Fibroblast of lung (primary cell): ENCODE measurements at regions not wholly inside any gene's neighbourhood (a gene's known extent, or its start where the extent isn't known, plus 50 kb on each side); places are given as distances from the start of the nearest gene placed in this dataset.

Experiments
- DNase-seq, 2 donors: peaks; one replicate each; pipeline versions ENCODE4 v3.0.0 to v3.0.0-alpha.2; 2010; ENCODE audit warnings: low read depth in 2 of 2
- H2AFZ ChIP-seq: 2 replicates; pipeline ENCODE4 v1.5.1; 2012; ENCODE audit warnings: low read length, control low read depth, inconsistent platforms
- H3K27ac ChIP-seq: 2 replicates; pipeline ENCODE4 v1.5.1; 2011; ENCODE audit warnings: low read length, control low read depth; ENCODE audit not compliant: insufficient read depth
- H3K27me3 ChIP-seq: 2 replicates; pipeline ENCODE4 v1.5.1; 2011; ENCODE audit warnings: mild to moderate bottlenecking, low read length; ENCODE audit not compliant: control insufficient read depth, insufficient read depth
- H3K36me3 ChIP-seq: 2 replicates; pipeline ENCODE4 v1.5.1; 2011; ENCODE audit warnings: low read length; ENCODE audit not compliant: control insufficient read depth, insufficient read depth
- H3K4me1 ChIP-seq: 2 replicates; pipeline ENCODE4 v1.5.1; 2011; ENCODE audit warnings: low read length; ENCODE audit not compliant: control insufficient read depth, insufficient read depth; ENCODE audit errors: extremely low read depth
- H3K4me2 ChIP-seq: 2 replicates; pipeline ENCODE4 v1.5.1; 2011; ENCODE audit warnings: low read length, control low read depth; ENCODE audit not compliant: insufficient read depth; ENCODE audit errors: extremely low read depth
- H3K4me3 ChIP-seq, 4 experiments: fragments of 200-600 bp in 1 of 4; sonication (generic) in 1 of 4; replicated peaks in 1 of 4; 2 replicates each; pipeline ENCODE4 v1.5.1; 2011 to 2016; ENCODE audit warnings: low read length in 4 of 4, low read depth in 3 of 4, mild to moderate bottlenecking in 3 of 4, control low read depth in 2 of 4, inconsistent platforms in 1 of 4, mixed read lengths in 1 of 4; ENCODE audit not compliant: insufficient read depth in 1 of 4; ENCODE audit errors: control extremely low read depth in 1 of 4
- H3K79me2 ChIP-seq: 2 replicates; pipeline ENCODE4 v1.5.1; 2012; ENCODE audit warnings: mild to moderate bottlenecking, low read length, inconsistent platforms; ENCODE audit not compliant: control insufficient read depth, insufficient read depth
- H3K9ac ChIP-seq: 2 replicates; pipeline ENCODE4 v1.5.1; 2011; ENCODE audit warnings: mild to moderate bottlenecking, low read length, control low read depth; ENCODE audit not compliant: insufficient read depth
- H3K9me3 ChIP-seq: 2 replicates; pipeline ENCODE4 v1.5.1; 2012; ENCODE audit warnings: low read depth, low read length; ENCODE audit not compliant: control insufficient read depth, insufficient read depth
- H4K20me1 ChIP-seq: 2 replicates; pipeline ENCODE4 v1.5.1; 2011; ENCODE audit warnings: low read length; ENCODE audit not compliant: control insufficient read depth, insufficient read depth; ENCODE audit errors: extremely low read depth
- EZH2 ChIP-seq: IDR thresholded peaks from 2 replicates; pipeline ENCODE4 v1.5.1; 2012; ENCODE audit warnings: low read length, control low read depth, mild to moderate bottlenecking; ENCODE audit errors: missing control alignments
- TF ChIP-seq, protein P1 (sequence below), 2 donors: IDR thresholded peaks in 1 of 2; conservative IDR thresholded peaks in 1 of 2; 1 replicate in 1 of 2; 2 replicates in 1 of 2; pipeline ENCODE4 v1.5.1; 2011 to 2012; ENCODE audit warnings: low read length in 2 of 2, control low read depth in 1 of 2, inconsistent platforms in 1 of 2, low read depth in 1 of 2, mild to moderate bottlenecking in 1 of 2

DNA sequence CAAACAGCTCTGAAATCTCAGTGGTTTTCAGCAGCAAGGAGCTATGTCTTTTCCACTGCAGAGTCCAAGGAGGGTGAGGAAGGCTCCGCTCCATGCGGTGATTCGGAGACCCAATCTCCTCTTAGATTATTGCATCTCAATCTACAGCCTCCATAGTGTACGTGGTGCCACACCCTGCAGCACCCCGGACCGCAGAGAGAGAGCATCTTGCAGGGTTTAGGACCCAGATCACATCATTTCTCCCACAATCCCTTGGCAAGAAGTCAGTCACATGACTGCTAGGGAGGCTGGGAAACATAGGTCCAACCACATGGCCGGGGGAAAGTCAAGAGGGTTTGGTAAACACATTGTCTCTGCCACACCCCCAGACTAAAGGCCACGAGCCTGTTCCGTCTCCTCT lies 209.4 kb upstream of the TMEM132C start:
- Histone ChIP-seq H3K9me3 (no peaks in the 10 kb centered on the region), H3K4me3 (no peak overlapping the region), H4K20me1 (no peaks in the 10 kb centered on the region), H3K79me2 (no peaks in the 10 kb centered on the region), H3K4me1 (no peaks in the 10 kb centered on the region), H3K27me3 (no peaks in the 10 kb centered on the region), H3K9ac (no peak overlapping the region), H3K27ac (no peak overlapping the region), H3K4me2 (no peak overlapping the region), H2AFZ (no peak overlapping the region), H3K36me3 (no peaks in the 10 kb centered on the region)
- DNase-seq = no peak
- TF ChIP-seq EZH2 = no peak
- TF ChIP-seq, protein P1, sequence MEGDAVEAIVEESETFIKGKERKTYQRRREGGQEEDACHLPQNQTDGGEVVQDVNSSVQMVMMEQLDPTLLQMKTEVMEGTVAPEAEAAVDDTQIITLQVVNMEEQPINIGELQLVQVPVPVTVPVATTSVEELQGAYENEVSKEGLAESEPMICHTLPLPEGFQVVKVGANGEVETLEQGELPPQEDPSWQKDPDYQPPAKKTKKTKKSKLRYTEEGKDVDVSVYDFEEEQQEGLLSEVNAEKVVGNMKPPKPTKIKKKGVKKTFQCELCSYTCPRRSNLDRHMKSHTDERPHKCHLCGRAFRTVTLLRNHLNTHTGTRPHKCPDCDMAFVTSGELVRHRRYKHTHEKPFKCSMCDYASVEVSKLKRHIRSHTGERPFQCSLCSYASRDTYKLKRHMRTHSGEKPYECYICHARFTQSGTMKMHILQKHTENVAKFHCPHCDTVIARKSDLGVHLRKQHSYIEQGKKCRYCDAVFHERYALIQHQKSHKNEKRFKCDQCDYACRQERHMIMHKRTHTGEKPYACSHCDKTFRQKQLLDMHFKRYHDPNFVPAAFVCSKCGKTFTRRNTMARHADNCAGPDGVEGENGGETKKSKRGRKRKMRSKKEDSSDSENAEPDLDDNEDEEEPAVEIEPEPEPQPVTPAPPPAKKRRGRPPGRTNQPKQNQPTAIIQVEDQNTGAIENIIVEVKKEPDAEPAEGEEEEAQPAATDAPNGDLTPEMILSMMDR (conservative IDR thresholded peaks at IDR 0.05 in 1 of 2, IDR thresholded peaks at IDR 0.05 in 1 of 2; ENCODE audit: low read depth in 1 of 2, low read length in 2 of 2) = no peak

DNA sequence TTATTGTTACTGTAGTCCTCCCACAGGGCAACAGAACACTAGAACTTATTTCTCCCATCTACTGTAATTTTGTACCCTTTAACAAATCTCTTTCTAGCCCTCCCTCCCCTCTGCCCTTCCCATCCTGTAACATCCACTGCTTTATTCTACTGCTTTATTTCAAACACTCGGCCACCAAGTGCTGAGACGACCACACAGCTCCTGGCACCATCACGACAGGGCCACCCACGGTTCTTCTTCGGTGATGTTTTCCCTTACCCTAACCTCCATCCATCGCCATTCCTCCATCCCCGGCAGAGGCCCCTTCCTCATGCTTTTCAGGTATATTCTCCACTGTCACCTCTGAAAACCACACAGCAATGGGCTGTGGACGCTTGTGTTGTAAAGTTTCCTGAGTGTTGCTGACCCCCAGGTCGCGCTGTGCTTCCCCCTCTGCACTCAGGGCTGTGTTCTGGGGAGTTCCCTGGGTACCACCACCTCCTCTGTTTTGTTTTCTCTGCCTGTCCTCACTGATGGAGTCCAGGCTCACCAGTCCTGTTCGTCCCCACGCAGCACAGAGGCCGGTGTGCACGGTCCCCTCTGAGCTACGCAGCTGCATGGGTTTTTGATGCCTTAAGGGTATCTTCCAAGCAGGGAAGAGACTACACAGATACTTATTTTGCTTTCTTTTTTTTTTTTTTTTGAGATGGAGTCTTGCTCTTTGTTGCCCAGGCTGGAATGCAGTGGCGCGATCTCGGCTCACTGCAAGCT lies 207.2 kb upstream of the TMEM132C start:
- Histone ChIP-seq H3K27me3 (no peaks in the 10 kb centered on the region), H4K20me1 (no peaks in the 10 kb centered on the region)

DNA sequence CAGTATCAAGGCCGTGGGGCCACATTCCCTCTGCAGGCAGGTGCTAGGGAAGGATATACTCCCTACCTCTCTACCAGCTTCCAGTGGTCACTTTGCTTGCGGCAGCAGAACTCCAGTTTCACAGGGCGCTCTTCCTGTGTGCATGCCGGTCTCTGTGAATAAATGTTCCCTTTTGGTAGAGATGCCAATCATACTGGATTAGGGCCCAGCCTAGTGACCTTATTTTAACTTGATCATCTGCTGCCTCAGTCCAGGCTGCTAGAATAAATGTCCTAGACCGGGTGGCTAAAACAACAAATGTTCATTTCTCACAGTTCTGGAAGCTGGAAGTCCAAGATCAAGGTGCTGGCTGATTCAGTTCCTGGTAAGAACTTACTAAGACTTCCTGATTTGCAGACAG lies 198.8 kb upstream of the TMEM132C start:
- H3K27ac ChIP-seq = no peak overlapping the region
- no peaks in the 10 kb centered on the region for H3K79me2 ChIP-seq
- no peak overlapping the region for H3K4me2 ChIP-seq
- no peaks in the 10 kb centered on the region for H3K27me3 ChIP-seq
- no peak overlapping the region for H3K4me3 ChIP-seq
- H3K9me3 ChIP-seq = no peaks in the 10 kb centered on the region
- H3K36me3 ChIP-seq = no peaks in the 10 kb centered on the region
- no peaks in the 10 kb centered on the region for H3K4me1 ChIP-seq
- DNase-seq = no peak
- no peak for TF ChIP-seq EZH2
- TF ChIP-seq, protein P1 (conservative IDR thresholded peaks at IDR 0.05 in 1 of 2, IDR thresholded peaks at IDR 0.05 in 1 of 2; ENCODE audit: low read depth in 1 of 2, low read length in 2 of 2) = no peak
- no peak overlapping the region for H2AFZ ChIP-seq
- H4K20me1 ChIP-seq = no peaks in the 10 kb centered on the region
- H3K9ac ChIP-seq = no peak overlapping the region

More for the DNA sequence above, 207.2 kb upstream of the TMEM132C start:
- H3K9me3 ChIP-seq = no peaks in the 10 kb centered on the region
- H3K79me2 ChIP-seq = no peaks in the 10 kb centered on the region
- no peak for DNase-seq
- H3K36me3 ChIP-seq = no peaks in the 10 kb centered on the region
- H3K27ac ChIP-seq = no peak overlapping the region
- H2AFZ ChIP-seq = no peak overlapping the region
- no peak overlapping the region for H3K4me3 ChIP-seq
- H3K9ac ChIP-seq = no peak overlapping the region
- H3K4me1 ChIP-seq = no peaks in the 10 kb centered on the region
- no peak for TF ChIP-seq EZH2
- no peak overlapping the region for H3K4me2 ChIP-seq
